ENCODE measurements at regions not wholly inside any gene's neighbourhood (a gene's known extent, or its start where the extent isn't known, plus 50 kb on each side); places are given as distances from the start of the nearest gene placed in this dataset.

GRCh38 chr13:34412295-34412694, 529.8 kb upstream of the NBEA start:
- Histone ChIP-seq H3K36me3 (ENCODE audit: control insufficient read depth in 4 of 4, insufficient read depth in 3 of 4, low read depth in 1 of 4, low read length in 3 of 4) (no peaks in the 10 kb centered on the region), H3K4me1 (ENCODE audit: control insufficient read depth in 4 of 4, insufficient read depth in 4 of 4, low read length in 3 of 4) (no peaks in the 10 kb centered on the region), H3K27me3 (ENCODE audit: control insufficient read depth in 4 of 4, insufficient read depth in 4 of 4, low read length in 3 of 4) (no peaks in the 10 kb centered on the region), H3K9me3 (ENCODE audit: control insufficient read depth in 4 of 4, low read length in 3 of 4) (no peaks in the 10 kb centered on the region), H3K4me3 (ENCODE audit: low read depth in 1 of 3, low read length in 3 of 3) (no peak overlapping the region), H3K27ac (ENCODE audit: low read depth in 1 of 2, low read length in 2 of 2) (no peak overlapping the region), H3K9ac (ENCODE audit: low read depth in 1 of 2, low read length in 2 of 2) (no peak overlapping the region)
- TF ChIP-seq HNF4A (conservative IDR thresholded peaks at IDR 0.05) (no peak), NR2F2 (IDR thresholded peaks at IDR 0.05) (no peak), HNF4G (IDR thresholded peaks at IDR 0.05) (no peak), RAD21 (IDR thresholded peaks at IDR 0.05) (no peak), FOXA2 (IDR thresholded peaks at IDR 0.05) (no peak), RXRA (IDR thresholded peaks at IDR 0.05) (no peak), ATF3 (IDR thresholded peaks at IDR 0.05) (no peak), GABPA (IDR thresholded peaks at IDR 0.05 in 1 of 2, conservative IDR thresholded peaks at IDR 0.05 in 1 of 2) (no peak), REST (IDR thresholded peaks at IDR 0.05) (no peak), SP1 (IDR thresholded peaks at IDR 0.05) (no peak), ZBTB33 (IDR thresholded peaks at IDR 0.05) (no peak)
- no peak for DNase-seq (ENCODE audit: low spot score)

- 64% methylated on average over 2 of the region's 2 CpGs for WGBS
Observed at GRCh38 chr13:34412817-34413375, 529.2 kb upstream of the NBEA start.

More at GRCh38 chr13:34412817-34413375, 529.2 kb upstream of the NBEA start:
- Histone ChIP-seq H3K27ac (ENCODE audit: low read depth in 1 of 2, low read length in 2 of 2) (no peak overlapping the region), H3K9me3 (ENCODE audit: control insufficient read depth in 4 of 4, low read length in 3 of 4) (no peaks in the 10 kb centered on the region), H3K4me3 (ENCODE audit: low read depth in 1 of 3, low read length in 3 of 3) (no peak overlapping the region), H3K4me1 (ENCODE audit: control insufficient read depth in 4 of 4, insufficient read depth in 4 of 4, low read length in 3 of 4) (no peaks in the 10 kb centered on the region), H3K9ac (ENCODE audit: low read depth in 1 of 2, low read length in 2 of 2) (no peak overlapping the region), H3K27me3 (ENCODE audit: control insufficient read depth in 4 of 4, insufficient read depth in 4 of 4, low read length in 3 of 4) (no peaks in the 10 kb centered on the region), H3K36me3 (ENCODE audit: control insufficient read depth in 4 of 4, insufficient read depth in 3 of 4, low read depth in 1 of 4, low read length in 3 of 4) (no peaks in the 10 kb centered on the region)
- DNase-seq (ENCODE audit: low spot score) = no peak
- TF ChIP-seq JUND (IDR thresholded peaks at IDR 0.05) = no peak
- TF ChIP-seq ZBTB33 (IDR thresholded peaks at IDR 0.05) = no peak

Data from liver (tissue), 7 donors.